K562 (cell line): ENCODE measurements at regions not wholly inside any gene's neighbourhood (a gene's known extent, or its start where the extent isn't known, plus 50 kb on each side); places are given as distances from the start of the nearest gene placed in this dataset.
A peak's percentile ranks its signal among the peaks of the same experiment; 100 is the strongest.

Experiments used
- ATAC-seq: fragments of 200-7000 bp; cut with Tn5 transposase; 3 replicates; pipeline ENCODE4 v1.9.1; 2020; ENCODE audit warnings: moderate library complexity
- BruUV-seq: library from RNA; stranded (reverse); fragments of 400-500 nt; replicated peaks from 2 replicates; lab custom pipeline; 2021; lab: Mats Ljungman, UMichigan
- CTCF ChIA-PET: fragments of 300-600 bp; formaldehyde crosslinking; extraction: SDS; loops from one replicate; lab custom pipeline; 2021; ENCODE audit warnings: low intra/inter-chr PET ratio; lab: Yijun Ruan, JAX
- POLR2A ChIA-PET: fragments of 300-600, 350-650 bp; sonication (Branson Sonifier 250); formaldehyde crosslinking; extraction: SDS; loops from one replicate; lab custom pipeline; 2021; ENCODE audit warnings: antibody characterized with exemption, inconsistent platforms; lab: Yijun Ruan, JAX
- DNase-seq, 4 experiments: peaks; one replicate each; pipeline versions ENCODE4 v3.0.0 to v3.0.0-alpha.2; 2011 to 2018; ENCODE audit warnings: low spot score in 3 of 4, mixed read lengths in 3 of 4; ENCODE audit errors: extremely low read depth in 1 of 4
- FAIRE-seq: peaks from 2 replicates; lab custom pipeline; 2011; peaks lifted over from hg19 to GRCh38; lab: Jason Lieb, UNC
- H2AFZ ChIP-seq: 2 replicates; pipeline ENCODE4 v1.6.0; 2011; ENCODE audit warnings: low read depth, low read length, control low read depth, inconsistent platforms
- H3K27ac ChIP-seq: fragments of 200-600 bp; 3 replicates; pipeline ENCODE4 v1.8.0; 2011; ENCODE audit warnings: low read depth, mild to moderate bottlenecking, control low read depth, inconsistent platforms, low read length, moderate library complexity, mixed read lengths; ENCODE audit errors: extremely low read depth
- H3K27me3 ChIP-seq, 2 experiments: fragments of 300-600 bp in 1 of 2; 2 replicates in 1 of 2; 3 replicates in 1 of 2; pipeline versions ENCODE4 v1.6.0 to v1.8.0; 2011; ENCODE audit warnings: inconsistent platforms in 2 of 2, low read length in 2 of 2, mild to moderate bottlenecking in 1 of 2, mixed read lengths in 1 of 2, moderate library complexity in 1 of 2; ENCODE audit not compliant: control insufficient read depth in 2 of 2, insufficient read depth in 2 of 2
- H3K36me3 ChIP-seq: fragments of 300-600 bp; 3 replicates; pipeline ENCODE4 v1.8.0; 2011; ENCODE audit warnings: mild to moderate bottlenecking, low read length, inconsistent platforms; ENCODE audit not compliant: control insufficient read depth, insufficient read depth
- H3K4me1 ChIP-seq, 2 experiments: fragments of 200-600 bp in 1 of 2; replicated peaks in 1 of 2; 2 replicates in 1 of 2; 3 replicates in 1 of 2; pipeline versions ENCODE4 v1.5.1 to v1.8.0; 2011; ENCODE audit warnings: inconsistent platforms in 2 of 2, low read length in 2 of 2, mild to moderate bottlenecking in 1 of 2, mixed read lengths in 1 of 2, moderate library complexity in 1 of 2; ENCODE audit not compliant: control insufficient read depth in 2 of 2, insufficient read depth in 2 of 2
- H3K4me2 ChIP-seq: 2 replicates; pipeline ENCODE4 v1.6.1; 2011; ENCODE audit warnings: low read length, control low read depth, inconsistent platforms, mixed read lengths; ENCODE audit not compliant: insufficient read depth
- H3K4me3 ChIP-seq: fragments of 200-600 bp; sonication (generic), shearing (Covaris generic); 2 replicates; pipeline ENCODE4 v1.5.1; 2016; ENCODE audit warnings: control low read depth, inconsistent platforms
- H3K79me2 ChIP-seq: fragments of 200-600 bp; 3 replicates; pipeline ENCODE4 v1.8.0; 2011; ENCODE audit warnings: low read length, inconsistent platforms; ENCODE audit not compliant: control insufficient read depth, insufficient read depth
- H3K9ac ChIP-seq, 2 experiments: 2 replicates each; pipeline versions ENCODE4 v1.6.0 to v1.6.1; 2011; ENCODE audit warnings: low read depth in 2 of 2, low read length in 2 of 2, control low read depth in 1 of 2, inconsistent platforms in 1 of 2, mild to moderate bottlenecking in 1 of 2, mixed read lengths in 1 of 2; ENCODE audit not compliant: insufficient read depth in 1 of 2
- H3K9me1 ChIP-seq: one replicate; pipeline ENCODE4 v1.6.0; 2011; ENCODE audit warnings: inconsistent platforms, mild to moderate bottlenecking, low read length, moderate library complexity; ENCODE audit not compliant: control insufficient read depth, insufficient read depth
- H3K9me3 ChIP-seq: replicated peaks from 2 replicates; pipeline ENCODE4 v1.5.1; 2011; ENCODE audit warnings: low read depth, low read length, inconsistent platforms; ENCODE audit not compliant: control insufficient read depth, insufficient read depth
- H4K20me1 ChIP-seq: replicated peaks from 2 replicates; pipeline ENCODE4 v1.6.1; 2011; ENCODE audit warnings: low read length, inconsistent platforms, mixed read lengths; ENCODE audit not compliant: control insufficient read depth, insufficient read depth
- HES1 ChIP-seq: fragments of 450-650 bp; IDR thresholded peaks from 2 replicates; pipeline ENCODE4 v1.6.1; 2016; ENCODE audit warnings: low read depth, mild to moderate bottlenecking, moderate library complexity
- MAFG ChIP-seq: fragments of 450-650 bp; conservative IDR thresholded peaks from 2 replicates; pipeline ENCODE4 v1.6.1; 2016; ENCODE audit warnings: missing genetic modification characterization, missing compliant biosample characterization
- MAFK ChIP-seq: IDR thresholded peaks from 2 replicates; pipeline ENCODE4 v1.6.1; 2011; ENCODE audit warnings: low read length, improper control_type of control experiment
- RBM14 ChIP-seq: fragments of 200-400 bp; formaldehyde crosslinking; IDR thresholded peaks from 2 replicates; pipeline ENCODE4 v1.6.1; 2018; ENCODE audit warnings: low read depth, mild to moderate bottlenecking, low read length, moderate library complexity, borderline replicate concordance; ENCODE audit not compliant: insufficient read depth
- SRSF3 ChIP-seq: fragments of 200-400 bp; formaldehyde crosslinking; IDR thresholded peaks from 2 replicates; pipeline ENCODE4 v1.6.1; 2016; ENCODE audit warnings: mild to moderate bottlenecking, low read length, moderate library complexity; ENCODE audit not compliant: insufficient read depth
- ZBTB2 ChIP-seq: fragments of 450-650 bp; IDR thresholded peaks from 2 replicates; pipeline ENCODE4 v1.6.1; 2016; ENCODE audit warnings: antibody characterized with exemption
- WGBS: fragments of 100-300 bp; shearing (Covaris generic); methylation state at CpG from one replicate; pipeline ENCODE4 v1.1.6; 2016; ENCODE audit warnings: low coverage, mixed read lengths; ENCODE audit not compliant: insufficient coverage; ENCODE audit errors: missing lambda C conversion rate; 5-methylcytosine and 5-hydroxymethylcytosine counted together
- in situ Hi-C: fragments of 300-500 bp; cut with MboI; formaldehyde crosslinking; loops from 4 replicates; pipeline ENCODE4 v1.15.0; 2018; ENCODE audit warnings: inconsistent platforms, mixed read lengths
- intact Hi-C: fragments of 100-400 bp; cut with micrococcal nuclease; formaldehyde crosslinking; loops from 2 replicates; pipeline ENCODE4 v1.14.2; 2022
- TF ChIP-seq, protein P1 (sequence below): fragments of 450-650 bp; formaldehyde crosslinking; IDR thresholded peaks from 2 replicates; pipeline ENCODE4 v1.4.0; 2020; ENCODE audit warnings: mild to moderate bottlenecking, moderate library complexity
- TF ChIP-seq, protein P2 (sequence below), 3 experiments: IDR thresholded peaks in 2 of 3; conservative IDR thresholded peaks in 1 of 3; 2 replicates each; pipeline ENCODE4 v1.5.1; 2011 to 2012; ENCODE audit warnings: low read length in 3 of 3, mild to moderate bottlenecking in 3 of 3, control low read depth in 2 of 3, improper control_type of control experiment in 1 of 3, inconsistent platforms in 1 of 3, low read depth in 1 of 3, mixed read lengths in 1 of 3, moderate library complexity in 1 of 3; ENCODE audit not compliant: insufficient read depth in 2 of 3
- TF ChIP-seq, protein P3 (sequence below): IDR thresholded peaks from 2 replicates; pipeline ENCODE4 v1.6.1; 2011; ENCODE audit warnings: borderline replicate concordance, low read depth, mild to moderate bottlenecking, moderate library complexity, low read length; ENCODE audit not compliant: insufficient read depth, poor library complexity, severe bottlenecking

- intact Hi-C loops: loop anchor here (1.0 to 2.0 kb wide), 3 partner anchors 275 to 503 kb away; no protein-coding TSS in a partner anchor
- Histone ChIP-seq H3K4me1 (no peaks in the 10 kb centered on the region), H3K4me3 (no peak overlapping the region), H4K20me1 (no peaks in the 10 kb centered on the region), H2AFZ (no peak overlapping the region), H3K9me3 (no peaks in the 10 kb centered on the region), H3K79me2 (no peaks in the 10 kb centered on the region), H3K4me2 (no peak overlapping the region), H3K36me3 (no peaks in the 10 kb centered on the region), H3K9me1 (no peaks in the 10 kb centered on the region), H3K27ac (no peak overlapping the region), H3K27me3 (no peaks in the 10 kb centered on the region), H3K9ac (no peak overlapping the region)
- no TSS peak for BruUV-seq
- FAIRE-seq: peak; percentile 78
- ChIA-PET CTCF (interaction anchor here (1.2 to 2.4 kb wide), 2 partner anchors 408 to 800 kb away, joined by 5 to 27 read pairs; no protein-coding TSS in a partner anchor), POLR2A (interaction anchor here (0.6 kb wide), 1 partner anchor 474 kb away, joined by 3 read pairs; no protein-coding TSS in a partner anchor)
- under 1% methylated on average over 8 of the region's 8 CpGs for WGBS
- ATAC-seq: peak; percentile 68
- DNase-seq: peak; percentile 38 to 61 (median 52)
- in situ Hi-C loops: loop anchor here (5.0 kb wide), 1 partner anchor 421 kb away; no protein-coding TSS in a partner anchor
- no peak for TF ChIP-seq ZBTB2
- TF ChIP-seq, protein P1, sequence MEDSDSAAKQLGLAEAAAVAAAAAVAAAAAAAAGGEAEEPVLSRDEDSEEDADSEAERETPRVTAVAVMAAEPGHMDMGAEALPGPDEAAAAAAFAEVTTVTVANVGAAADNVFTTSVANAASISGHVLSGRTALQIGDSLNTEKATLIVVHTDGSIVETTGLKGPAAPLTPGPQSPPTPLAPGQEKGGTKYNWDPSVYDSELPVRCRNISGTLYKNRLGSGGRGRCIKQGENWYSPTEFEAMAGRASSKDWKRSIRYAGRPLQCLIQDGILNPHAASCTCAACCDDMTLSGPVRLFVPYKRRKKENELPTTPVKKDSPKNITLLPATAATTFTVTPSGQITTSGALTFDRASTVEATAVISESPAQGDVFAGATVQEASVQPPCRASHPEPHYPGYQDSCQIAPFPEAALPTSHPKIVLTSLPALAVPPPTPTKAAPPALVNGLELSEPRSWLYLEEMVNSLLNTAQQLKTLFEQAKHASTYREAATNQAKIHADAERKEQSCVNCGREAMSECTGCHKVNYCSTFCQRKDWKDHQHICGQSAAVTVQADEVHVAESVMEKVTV: peak; percentile 62
- no peak for TF ChIP-seq HES1
- TF ChIP-seq, protein P2, sequence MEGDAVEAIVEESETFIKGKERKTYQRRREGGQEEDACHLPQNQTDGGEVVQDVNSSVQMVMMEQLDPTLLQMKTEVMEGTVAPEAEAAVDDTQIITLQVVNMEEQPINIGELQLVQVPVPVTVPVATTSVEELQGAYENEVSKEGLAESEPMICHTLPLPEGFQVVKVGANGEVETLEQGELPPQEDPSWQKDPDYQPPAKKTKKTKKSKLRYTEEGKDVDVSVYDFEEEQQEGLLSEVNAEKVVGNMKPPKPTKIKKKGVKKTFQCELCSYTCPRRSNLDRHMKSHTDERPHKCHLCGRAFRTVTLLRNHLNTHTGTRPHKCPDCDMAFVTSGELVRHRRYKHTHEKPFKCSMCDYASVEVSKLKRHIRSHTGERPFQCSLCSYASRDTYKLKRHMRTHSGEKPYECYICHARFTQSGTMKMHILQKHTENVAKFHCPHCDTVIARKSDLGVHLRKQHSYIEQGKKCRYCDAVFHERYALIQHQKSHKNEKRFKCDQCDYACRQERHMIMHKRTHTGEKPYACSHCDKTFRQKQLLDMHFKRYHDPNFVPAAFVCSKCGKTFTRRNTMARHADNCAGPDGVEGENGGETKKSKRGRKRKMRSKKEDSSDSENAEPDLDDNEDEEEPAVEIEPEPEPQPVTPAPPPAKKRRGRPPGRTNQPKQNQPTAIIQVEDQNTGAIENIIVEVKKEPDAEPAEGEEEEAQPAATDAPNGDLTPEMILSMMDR (IDR thresholded peaks at IDR 0.05 in 2 of 3, conservative IDR thresholded peaks at IDR 0.05 in 1 of 3; ENCODE audit: insufficient read depth in 2 of 3, low read depth in 1 of 3, low read length in 3 of 3): peak; percentile 56 to 71 (median 62)
- TF ChIP-seq SRSF3: no peak
- peak; percentile 53; the same call in 1 of the 2 replicates for TF ChIP-seq MAFK
- TF ChIP-seq, protein P3, sequence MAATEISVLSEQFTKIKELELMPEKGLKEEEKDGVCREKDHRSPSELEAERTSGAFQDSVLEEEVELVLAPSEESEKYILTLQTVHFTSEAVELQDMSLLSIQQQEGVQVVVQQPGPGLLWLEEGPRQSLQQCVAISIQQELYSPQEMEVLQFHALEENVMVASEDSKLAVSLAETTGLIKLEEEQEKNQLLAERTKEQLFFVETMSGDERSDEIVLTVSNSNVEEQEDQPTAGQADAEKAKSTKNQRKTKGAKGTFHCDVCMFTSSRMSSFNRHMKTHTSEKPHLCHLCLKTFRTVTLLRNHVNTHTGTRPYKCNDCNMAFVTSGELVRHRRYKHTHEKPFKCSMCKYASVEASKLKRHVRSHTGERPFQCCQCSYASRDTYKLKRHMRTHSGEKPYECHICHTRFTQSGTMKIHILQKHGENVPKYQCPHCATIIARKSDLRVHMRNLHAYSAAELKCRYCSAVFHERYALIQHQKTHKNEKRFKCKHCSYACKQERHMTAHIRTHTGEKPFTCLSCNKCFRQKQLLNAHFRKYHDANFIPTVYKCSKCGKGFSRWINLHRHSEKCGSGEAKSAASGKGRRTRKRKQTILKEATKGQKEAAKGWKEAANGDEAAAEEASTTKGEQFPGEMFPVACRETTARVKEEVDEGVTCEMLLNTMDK: no peak
- 0 out of 2 replicates have a peak, but pooled peaks have one; percentile 17 for TF ChIP-seq MAFG (tag)
- no peak for TF ChIP-seq RBM14
These were observed 92.8 kb upstream of the OR9G4 start for GRCh38 chr11:56841210-56841810.
